ENCODE measurements at regions not wholly inside any gene's neighbourhood (a gene's known extent, or its start where the extent isn't known, plus 50 kb on each side); places are given as distances from the start of the nearest gene placed in this dataset.

- TF ChIP-seq, protein P1, sequence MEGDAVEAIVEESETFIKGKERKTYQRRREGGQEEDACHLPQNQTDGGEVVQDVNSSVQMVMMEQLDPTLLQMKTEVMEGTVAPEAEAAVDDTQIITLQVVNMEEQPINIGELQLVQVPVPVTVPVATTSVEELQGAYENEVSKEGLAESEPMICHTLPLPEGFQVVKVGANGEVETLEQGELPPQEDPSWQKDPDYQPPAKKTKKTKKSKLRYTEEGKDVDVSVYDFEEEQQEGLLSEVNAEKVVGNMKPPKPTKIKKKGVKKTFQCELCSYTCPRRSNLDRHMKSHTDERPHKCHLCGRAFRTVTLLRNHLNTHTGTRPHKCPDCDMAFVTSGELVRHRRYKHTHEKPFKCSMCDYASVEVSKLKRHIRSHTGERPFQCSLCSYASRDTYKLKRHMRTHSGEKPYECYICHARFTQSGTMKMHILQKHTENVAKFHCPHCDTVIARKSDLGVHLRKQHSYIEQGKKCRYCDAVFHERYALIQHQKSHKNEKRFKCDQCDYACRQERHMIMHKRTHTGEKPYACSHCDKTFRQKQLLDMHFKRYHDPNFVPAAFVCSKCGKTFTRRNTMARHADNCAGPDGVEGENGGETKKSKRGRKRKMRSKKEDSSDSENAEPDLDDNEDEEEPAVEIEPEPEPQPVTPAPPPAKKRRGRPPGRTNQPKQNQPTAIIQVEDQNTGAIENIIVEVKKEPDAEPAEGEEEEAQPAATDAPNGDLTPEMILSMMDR (conservative IDR thresholded peaks at IDR 0.05) = no peak
- TF ChIP-seq ZFX (IDR thresholded peaks at IDR 0.05) = no peak
- H3K27ac ChIP-seq = no peak overlapping the region
These were observed 358.2 kb downstream of the CD109 start for GRCh38 chr6:74054190-74054589.

GRCh38 chr6:74050921-74051320 lies 354.9 kb downstream of the CD109 start:
- no peak overlapping the region for H3K27ac ChIP-seq
- TF ChIP-seq, protein P1 (conservative IDR thresholded peaks at IDR 0.05) = no peak
- no peak for TF ChIP-seq ZFX (IDR thresholded peaks at IDR 0.05)

DNA sequence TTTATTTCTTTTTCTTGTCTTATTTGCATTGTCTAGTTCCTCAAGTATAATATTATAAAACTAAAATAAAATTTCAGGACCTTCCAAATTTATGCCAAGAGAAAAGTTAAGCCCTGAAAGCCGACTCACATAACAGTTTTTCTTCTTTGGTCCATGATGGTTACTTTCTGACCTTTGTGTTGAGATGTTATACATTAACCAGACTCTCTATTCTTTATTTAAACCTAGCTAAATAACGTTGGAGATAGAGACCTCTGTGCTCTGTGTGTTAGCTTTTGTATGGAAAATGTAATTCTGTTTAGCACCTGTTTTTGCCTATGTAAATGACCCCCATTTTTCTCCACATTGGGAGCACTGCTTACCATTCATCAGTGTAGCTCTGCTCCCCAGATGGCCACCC lies 352.4 kb downstream of the CD109 start:
- H3K27ac ChIP-seq = no peak overlapping the region
- TF ChIP-seq, protein P1 (conservative IDR thresholded peaks at IDR 0.05) = no peak
- TF ChIP-seq ZFX (IDR thresholded peaks at IDR 0.05) = no peak

DNA sequence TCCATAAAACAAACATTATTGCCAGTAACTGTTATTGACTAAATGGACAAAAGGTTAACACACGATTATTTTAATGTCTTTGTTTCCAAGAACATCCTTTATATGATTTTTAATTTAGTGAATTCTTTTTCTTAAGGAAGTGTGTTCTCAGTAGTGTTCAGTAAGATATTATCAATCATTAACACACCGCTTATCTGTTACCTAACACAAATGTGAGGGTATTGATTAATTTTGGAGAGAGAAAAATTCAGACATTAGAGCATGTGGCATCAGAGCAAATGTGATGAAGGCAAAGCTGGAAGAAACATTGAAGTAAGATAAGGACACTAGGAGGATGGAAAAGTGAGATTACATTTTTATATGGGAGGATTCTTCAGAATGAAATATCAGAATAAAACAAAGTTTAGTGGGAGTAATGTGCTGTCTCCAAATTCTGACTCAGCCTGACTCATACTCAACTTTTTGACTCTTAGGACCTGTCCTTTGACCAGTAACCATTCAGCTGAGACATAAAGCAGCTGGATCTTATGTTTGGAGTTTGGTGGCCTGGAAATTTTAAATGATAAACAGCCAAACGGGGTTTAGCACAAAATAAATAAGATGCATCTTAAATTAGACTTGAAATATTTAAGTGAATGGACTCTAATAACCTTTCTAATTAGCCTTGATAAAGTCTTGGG lies 348.6 kb downstream of the CD109 start:
- no peak overlapping the region for H3K27ac ChIP-seq
- TF ChIP-seq, protein P1 (conservative IDR thresholded peaks at IDR 0.05) = no peak
- no peak for TF ChIP-seq ZFX (IDR thresholded peaks at IDR 0.05)

DNA sequence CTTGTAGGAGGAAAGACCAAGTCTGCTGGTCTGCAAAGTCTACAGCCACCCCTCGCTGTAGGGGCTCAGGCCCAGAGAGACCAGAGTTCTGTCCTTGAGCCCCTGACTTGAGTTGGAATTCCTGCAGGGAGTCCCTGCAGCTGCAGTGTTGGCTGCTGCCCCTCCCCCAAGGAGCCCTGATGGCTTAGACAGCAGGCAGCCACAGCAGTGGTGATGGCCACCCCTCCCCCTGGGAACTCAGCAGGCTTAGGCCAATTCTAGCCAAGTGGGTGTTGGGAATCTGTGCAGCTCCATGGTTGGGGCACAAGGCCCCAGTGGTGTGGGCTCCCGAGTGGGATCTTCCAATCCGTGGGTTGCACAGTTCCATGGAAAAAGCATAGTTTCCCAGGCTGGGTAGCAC lies 345.4 kb downstream of the CD109 start:
- H3K27ac ChIP-seq = no peak overlapping the region
- no peak for TF ChIP-seq ZFX (IDR thresholded peaks at IDR 0.05)
- TF ChIP-seq, protein P1 (conservative IDR thresholded peaks at IDR 0.05) = no peak

DNA sequence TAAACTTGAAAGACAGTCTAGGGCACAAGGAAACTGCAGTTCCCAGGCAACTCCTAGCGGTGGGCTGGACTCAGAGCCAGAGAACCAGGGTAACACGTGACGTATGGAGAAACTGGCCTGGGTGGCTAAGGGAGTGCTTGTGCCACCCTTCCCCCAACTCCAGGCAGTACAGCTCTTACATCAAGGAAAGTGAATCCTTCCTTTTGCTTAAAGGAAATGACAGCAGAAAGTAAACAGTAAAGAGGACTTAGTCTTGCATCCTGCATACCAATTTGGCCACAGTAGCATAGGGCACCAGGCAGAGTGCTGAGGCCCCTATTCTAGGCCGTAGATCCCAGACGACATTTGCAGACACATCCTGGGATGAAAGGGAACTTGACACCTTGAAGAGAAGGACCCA lies 322.8 kb downstream of the CD109 start:
- TF ChIP-seq, protein P1 (conservative IDR thresholded peaks at IDR 0.05) = no peak
- no peak for TF ChIP-seq ZFX (IDR thresholded peaks at IDR 0.05)

DNA sequence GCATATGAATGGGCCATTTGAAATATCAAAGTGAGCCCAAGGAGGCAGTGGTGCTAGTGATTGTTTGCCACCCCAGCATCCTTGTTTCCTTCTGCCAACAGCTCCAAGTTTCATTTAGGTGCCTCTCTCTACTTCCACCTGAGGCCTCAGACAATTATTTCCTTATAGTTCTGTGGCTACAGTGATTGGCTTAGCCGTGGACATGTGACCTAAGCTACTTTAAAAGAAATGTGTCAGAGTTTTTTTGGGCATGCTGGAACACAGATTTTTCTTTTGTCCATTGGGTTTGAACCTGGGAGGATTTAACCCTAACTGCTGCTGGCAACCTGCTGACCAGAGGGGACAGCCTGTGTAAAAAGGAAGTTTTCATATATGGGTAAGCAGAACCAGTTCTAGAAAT lies 319.4 kb downstream of the CD109 start:
- H3K27ac ChIP-seq = no peak overlapping the region
- TF ChIP-seq, protein P1 (conservative IDR thresholded peaks at IDR 0.05) = no peak
- TF ChIP-seq ZFX (IDR thresholded peaks at IDR 0.05) = no peak

More for the DNA sequence above, 322.8 kb downstream of the CD109 start:
- no peak overlapping the region for H3K27ac ChIP-seq
